ENCODE measurements at regions not wholly inside any gene's neighbourhood (a gene's known extent, or its start where the extent isn't known, plus 50 kb on each side); places are given as distances from the start of the nearest gene placed in this dataset.

- Mint-ChIP-seq H3K27ac (ENCODE audit: unreplicated experiment) (no peak overlapping the region), H3K9me3 (ENCODE audit: unreplicated experiment) (no peaks in the 10 kb centered on the region), H3K4me1 (ENCODE audit: unreplicated experiment) (no peaks in the 10 kb centered on the region)
Observed at GRCh38 chr4:32864713-32865351, 2144.7 kb downstream of the PCDH7 start.

DNA sequence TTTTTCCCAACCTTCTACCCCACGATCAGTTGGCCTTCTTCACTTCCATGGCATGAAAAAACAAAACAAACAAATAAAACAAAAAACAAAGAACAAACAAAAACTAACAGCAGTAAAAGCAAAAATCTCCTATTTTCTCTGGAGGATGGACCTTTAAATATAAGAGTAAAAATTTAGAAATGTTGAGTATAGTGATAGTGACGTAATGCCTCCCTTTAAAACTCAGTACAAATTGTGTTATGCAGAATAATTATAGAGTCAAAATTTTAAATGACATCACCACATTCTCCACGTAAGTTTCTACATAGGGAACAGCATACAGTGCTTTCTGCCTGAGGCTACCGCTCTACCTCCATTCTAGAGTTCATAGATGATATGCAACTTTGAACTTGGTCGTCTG lies 2156.4 kb downstream of the PCDH7 start:
- Mint-ChIP-seq H3K36me3 (ENCODE audit: low read depth, unreplicated experiment) (no peaks in the 10 kb centered on the region), H3K4me1 (ENCODE audit: unreplicated experiment) (no peaks in the 10 kb centered on the region), H3K27ac (ENCODE audit: unreplicated experiment) (no peak overlapping the region), H3K27me3 (ENCODE audit: unreplicated experiment) (no peaks in the 10 kb centered on the region), H3K4me3 (ENCODE audit: unreplicated experiment) (no peak overlapping the region), H3K9me3 (ENCODE audit: unreplicated experiment) (no peaks in the 10 kb centered on the region)
- no peak for TF ChIP-seq CTCF (IDR thresholded peaks at IDR 0.05; ENCODE audit: unreplicated experiment)
- DNase-seq (ENCODE audit: low spot score) = no peak

More at GRCh38 chr4:32864713-32865351, 2144.7 kb downstream of the PCDH7 start:
- no peaks in the 10 kb centered on the region for H3K27me3 Mint-ChIP-seq (ENCODE audit: unreplicated experiment)
- no peak overlapping the region for H3K4me3 Mint-ChIP-seq (ENCODE audit: unreplicated experiment)
- no peak for DNase-seq (ENCODE audit: low spot score)
- TF ChIP-seq CTCF (IDR thresholded peaks at IDR 0.05; ENCODE audit: unreplicated experiment) = no peak
- no peaks in the 10 kb centered on the region for H3K36me3 Mint-ChIP-seq (ENCODE audit: low read depth, unreplicated experiment)

DNA sequence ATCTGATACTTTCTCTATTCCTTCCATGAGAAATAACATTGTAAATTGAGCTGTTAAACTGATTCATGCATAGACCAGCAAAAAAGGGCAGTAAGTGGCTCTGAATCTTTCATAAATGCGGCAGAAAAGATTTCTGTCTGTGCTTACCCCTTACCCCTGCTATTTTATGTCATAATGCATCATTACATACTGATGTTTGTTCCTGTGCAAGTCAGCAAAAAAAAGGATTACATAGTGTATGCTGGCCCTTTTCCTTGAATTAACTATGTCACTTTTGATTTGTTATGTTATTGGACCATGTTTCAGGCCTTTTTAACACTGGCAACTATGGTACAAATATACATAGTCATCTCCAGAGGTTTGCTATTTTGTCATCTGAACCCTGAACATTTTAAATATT lies 2159.7 kb downstream of the PCDH7 start:
- Mint-ChIP-seq H3K27ac (ENCODE audit: unreplicated experiment) (no peak overlapping the region), H3K9me3 (ENCODE audit: unreplicated experiment) (no peaks in the 10 kb centered on the region), H3K4me3 (ENCODE audit: unreplicated experiment) (no peak overlapping the region), H3K36me3 (ENCODE audit: low read depth, unreplicated experiment) (no peaks in the 10 kb centered on the region), H3K4me1 (ENCODE audit: unreplicated experiment) (no peaks in the 10 kb centered on the region), H3K27me3 (ENCODE audit: unreplicated experiment) (peaks cover 3% of the 10 kb centered on the region)
- no peak for DNase-seq (ENCODE audit: low spot score)
- no peak for TF ChIP-seq CTCF (IDR thresholded peaks at IDR 0.05; ENCODE audit: unreplicated experiment)

DNA sequence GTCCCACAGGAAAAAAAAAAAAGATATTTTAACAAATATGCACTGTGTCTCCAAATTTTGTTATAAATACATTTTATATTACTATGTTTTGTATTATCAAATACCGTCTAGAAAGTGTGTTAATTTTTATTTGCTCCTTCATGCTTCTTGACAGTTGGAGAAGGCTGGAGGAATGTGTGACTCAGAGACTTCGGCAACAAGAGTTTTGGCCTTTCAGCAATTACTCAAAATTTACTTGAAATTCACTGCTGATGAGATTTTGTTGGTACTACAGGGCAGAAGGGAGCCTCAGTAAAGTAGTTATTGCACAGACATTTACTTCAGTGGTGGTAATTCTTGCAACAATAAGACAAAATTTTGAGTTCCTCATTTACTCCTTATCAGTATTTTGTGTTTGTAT lies 2164.0 kb downstream of the PCDH7 start:
- no peak overlapping the region for H3K27ac Mint-ChIP-seq (ENCODE audit: unreplicated experiment)
- no peak for TF ChIP-seq CTCF (IDR thresholded peaks at IDR 0.05; ENCODE audit: unreplicated experiment)
- H3K4me3 Mint-ChIP-seq (ENCODE audit: unreplicated experiment) = no peak overlapping the region
- H3K9me3 Mint-ChIP-seq (ENCODE audit: unreplicated experiment) = no peaks in the 10 kb centered on the region
- no peak for DNase-seq (ENCODE audit: low spot score)
- no peaks in the 10 kb centered on the region for H3K4me1 Mint-ChIP-seq (ENCODE audit: unreplicated experiment)
- H3K36me3 Mint-ChIP-seq (ENCODE audit: low read depth, unreplicated experiment) = no peaks in the 10 kb centered on the region
- peaks cover 3% of the 10 kb centered on the region for H3K27me3 Mint-ChIP-seq (ENCODE audit: unreplicated experiment)

DNA sequence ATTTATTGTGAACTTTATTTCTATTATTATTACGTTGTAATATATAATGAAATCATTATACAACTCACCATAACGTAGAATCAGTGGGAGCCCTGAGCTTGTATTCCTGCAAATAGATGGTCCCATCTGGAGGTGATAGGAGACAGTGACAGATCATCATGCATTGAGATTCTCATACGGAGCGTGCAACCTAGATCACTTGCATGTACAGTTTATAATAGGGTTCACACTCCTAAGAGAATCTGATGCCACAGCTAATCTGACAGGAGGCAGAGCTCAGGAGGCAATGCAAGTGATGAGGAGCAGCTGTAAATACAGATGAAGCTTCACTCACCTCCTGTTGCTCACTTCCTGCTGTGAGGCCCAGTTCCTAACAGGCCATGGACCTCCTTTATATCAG lies 2170.2 kb downstream of the PCDH7 start:
- Mint-ChIP-seq H3K4me3 (ENCODE audit: unreplicated experiment) (no peak overlapping the region), H3K4me1 (ENCODE audit: unreplicated experiment) (no peaks in the 10 kb centered on the region), H3K27ac (ENCODE audit: unreplicated experiment) (no peak overlapping the region), H3K36me3 (ENCODE audit: low read depth, unreplicated experiment) (no peaks in the 10 kb centered on the region), H3K9me3 (ENCODE audit: unreplicated experiment) (no peaks in the 10 kb centered on the region), H3K27me3 (ENCODE audit: unreplicated experiment) (no peaks in the 10 kb centered on the region)
- no peak for TF ChIP-seq CTCF (IDR thresholded peaks at IDR 0.05; ENCODE audit: unreplicated experiment)
- DNase-seq (ENCODE audit: low spot score) = no peak

All from endothelial cell (in vitro differentiated cells).